LNCAP (cell line): ENCODE measurements at regions not wholly inside any gene's neighbourhood (a gene's known extent, or its start where the extent isn't known, plus 50 kb on each side); places are given as distances from the start of the nearest gene placed in this dataset.

Source experiments
- TF ChIP-seq, protein P1 (sequence below): fragments of 450-650 bp; IDR thresholded peaks from 2 replicates; pipeline ENCODE4 v1.5.1; 2017; ENCODE audit warnings: mild to moderate bottlenecking

DNA sequence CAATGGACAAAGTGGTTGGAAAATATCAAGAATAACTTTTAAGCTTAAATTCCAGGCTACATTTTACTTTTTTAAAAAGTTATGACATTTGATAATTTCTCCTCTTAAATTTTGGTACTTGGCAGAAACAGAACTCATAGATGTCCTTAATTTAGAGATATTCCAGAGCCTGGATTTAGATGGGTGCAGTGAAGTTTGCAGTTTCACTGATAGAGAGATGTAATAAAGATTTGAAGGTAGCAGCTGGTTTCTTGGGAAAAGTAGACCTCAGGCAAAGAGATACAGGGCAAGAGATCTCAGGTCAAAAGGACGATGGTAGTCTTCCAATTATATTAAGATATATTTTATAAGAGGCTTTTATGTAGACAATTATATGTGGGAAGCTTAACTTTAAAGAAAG, 134.6 kb downstream of the ISL1 start:
- TF ChIP-seq, protein P1, sequence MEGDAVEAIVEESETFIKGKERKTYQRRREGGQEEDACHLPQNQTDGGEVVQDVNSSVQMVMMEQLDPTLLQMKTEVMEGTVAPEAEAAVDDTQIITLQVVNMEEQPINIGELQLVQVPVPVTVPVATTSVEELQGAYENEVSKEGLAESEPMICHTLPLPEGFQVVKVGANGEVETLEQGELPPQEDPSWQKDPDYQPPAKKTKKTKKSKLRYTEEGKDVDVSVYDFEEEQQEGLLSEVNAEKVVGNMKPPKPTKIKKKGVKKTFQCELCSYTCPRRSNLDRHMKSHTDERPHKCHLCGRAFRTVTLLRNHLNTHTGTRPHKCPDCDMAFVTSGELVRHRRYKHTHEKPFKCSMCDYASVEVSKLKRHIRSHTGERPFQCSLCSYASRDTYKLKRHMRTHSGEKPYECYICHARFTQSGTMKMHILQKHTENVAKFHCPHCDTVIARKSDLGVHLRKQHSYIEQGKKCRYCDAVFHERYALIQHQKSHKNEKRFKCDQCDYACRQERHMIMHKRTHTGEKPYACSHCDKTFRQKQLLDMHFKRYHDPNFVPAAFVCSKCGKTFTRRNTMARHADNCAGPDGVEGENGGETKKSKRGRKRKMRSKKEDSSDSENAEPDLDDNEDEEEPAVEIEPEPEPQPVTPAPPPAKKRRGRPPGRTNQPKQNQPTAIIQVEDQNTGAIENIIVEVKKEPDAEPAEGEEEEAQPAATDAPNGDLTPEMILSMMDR = no peak

DNA sequence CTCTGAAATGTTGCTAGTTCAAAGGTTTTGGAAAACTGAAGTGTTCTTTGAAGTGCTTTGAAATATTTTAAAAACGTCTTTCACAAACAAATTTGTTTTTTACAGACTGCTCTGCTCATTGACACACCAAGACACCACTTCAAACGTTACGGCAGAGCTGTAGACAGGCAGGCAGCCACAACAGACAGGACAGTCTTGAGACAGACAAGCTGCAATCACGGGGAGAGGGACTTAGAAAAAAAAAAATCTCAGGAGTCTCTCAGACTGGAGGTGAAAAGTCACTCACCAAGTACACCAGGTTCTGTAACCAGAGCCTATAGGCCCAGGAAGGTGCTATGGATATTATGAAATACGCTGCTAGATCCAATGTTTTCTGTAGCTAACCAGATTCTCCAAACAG, 135.4 kb downstream of the ISL1 start:
- TF ChIP-seq, protein P1 = no peak

DNA sequence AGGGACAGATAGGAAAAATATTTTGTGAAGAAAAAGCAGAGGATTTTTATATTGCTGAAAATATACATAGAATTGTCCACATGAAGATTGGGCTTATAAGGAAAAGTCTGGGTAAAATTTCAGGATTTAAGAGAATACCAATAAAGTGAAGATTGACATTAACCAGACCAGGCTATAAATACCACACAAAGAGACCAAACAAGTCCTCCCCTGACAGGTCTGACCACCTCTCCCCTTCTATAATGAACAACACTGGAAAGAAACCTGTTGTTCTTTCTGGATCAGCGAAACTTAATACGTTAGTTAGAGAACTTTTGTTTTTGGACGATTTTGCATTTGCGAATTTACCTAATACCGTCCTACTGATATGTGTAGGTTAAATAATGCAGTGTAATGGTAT, 138.3 kb downstream of the ISL1 start:
- TF ChIP-seq, protein P1 = no peak

DNA sequence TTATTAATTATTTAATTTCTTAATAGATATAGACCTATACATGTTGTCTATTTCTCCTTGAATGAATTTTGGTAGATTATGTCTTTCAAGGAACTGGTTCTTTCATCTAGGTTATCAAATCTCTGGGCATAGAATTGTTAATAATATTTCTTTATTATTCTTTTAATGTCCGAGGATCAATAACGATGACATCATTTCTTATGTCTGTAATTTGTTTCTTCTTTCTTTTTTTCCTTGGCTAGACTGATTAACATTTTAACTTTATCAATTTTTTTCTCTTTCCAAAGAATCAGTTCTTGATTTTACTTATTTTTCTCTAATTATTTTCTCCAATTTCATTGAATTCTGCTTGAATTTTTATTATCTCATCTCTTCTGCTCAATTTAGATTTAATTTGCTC, 156.0 kb downstream of the ISL1 start:
- TF ChIP-seq, protein P1 = no peak

DNA sequence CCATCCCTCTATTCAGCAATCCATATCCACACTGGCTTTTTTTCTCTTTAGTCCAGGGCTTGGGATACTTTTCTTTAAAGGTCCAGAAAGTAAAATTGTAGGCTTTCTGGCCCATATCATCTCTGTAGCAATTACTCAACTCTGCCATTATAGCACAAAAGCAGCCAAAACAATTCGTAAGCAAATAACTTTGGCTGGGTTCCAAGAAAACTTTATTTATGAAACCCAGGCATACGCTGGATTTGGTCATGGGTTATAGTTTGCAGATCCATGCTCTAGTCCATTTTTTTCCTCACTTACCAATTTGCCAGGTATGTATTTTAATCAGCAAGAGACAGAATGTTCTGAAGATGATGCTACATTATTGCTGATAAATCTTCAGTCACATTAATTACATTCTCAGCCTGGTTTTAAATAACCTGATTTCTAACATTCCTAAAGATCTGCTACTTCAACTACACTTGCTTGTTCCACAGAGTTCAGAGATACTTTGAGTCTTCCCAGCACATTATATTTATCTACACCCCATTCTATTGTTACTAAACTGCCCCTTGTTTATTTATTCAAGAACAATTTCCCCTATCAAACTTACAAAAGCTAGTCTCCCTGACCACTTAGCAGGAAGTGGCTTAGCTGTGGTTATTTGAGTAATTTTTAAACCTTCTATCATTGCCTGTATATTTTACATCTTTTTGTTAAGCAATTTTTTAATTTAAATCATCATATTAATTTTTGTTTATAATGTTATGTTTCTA, 161.0 kb downstream of the ISL1 start:
- TF ChIP-seq, protein P1 = no peak

DNA sequence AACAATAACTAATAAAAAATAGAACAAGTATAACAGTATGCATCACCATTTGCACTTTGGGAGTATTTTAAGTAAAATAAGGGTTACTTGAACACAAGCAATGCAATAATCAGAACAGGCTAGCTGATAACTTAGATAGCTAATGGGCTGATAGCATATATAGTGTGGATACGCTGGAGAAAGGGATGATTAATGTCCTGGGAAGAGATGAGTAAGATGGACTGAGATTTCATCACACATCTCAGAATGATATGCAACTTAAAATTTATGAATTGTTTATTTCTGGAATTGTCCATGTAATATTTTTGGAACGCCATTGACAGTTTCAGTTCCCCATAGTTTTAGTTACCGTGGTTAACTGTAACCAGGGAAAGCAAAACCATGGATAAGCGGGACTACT, 173.6 kb downstream of the ISL1 start:
- TF ChIP-seq, protein P1 = no peak

DNA sequence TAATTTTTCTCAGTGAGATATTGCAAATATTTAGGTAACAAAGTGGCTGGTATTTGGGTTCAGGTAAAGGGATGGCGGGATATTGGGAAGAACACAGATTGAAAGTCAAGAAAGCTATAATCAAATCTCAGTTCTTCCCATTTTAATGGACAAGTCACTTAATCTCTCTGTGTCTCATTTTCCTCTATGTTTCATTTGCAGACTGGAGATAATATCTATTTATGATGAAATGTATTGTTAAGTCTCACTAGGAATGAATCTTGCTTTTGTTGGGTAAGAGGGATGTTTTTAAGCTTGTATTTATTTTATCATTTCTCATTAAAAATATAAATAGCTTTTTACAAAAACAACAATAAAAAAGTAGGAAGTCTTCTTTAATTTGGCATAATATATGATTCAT, 175.4 kb downstream of the ISL1 start:
- TF ChIP-seq, protein P1 = no peak

DNA sequence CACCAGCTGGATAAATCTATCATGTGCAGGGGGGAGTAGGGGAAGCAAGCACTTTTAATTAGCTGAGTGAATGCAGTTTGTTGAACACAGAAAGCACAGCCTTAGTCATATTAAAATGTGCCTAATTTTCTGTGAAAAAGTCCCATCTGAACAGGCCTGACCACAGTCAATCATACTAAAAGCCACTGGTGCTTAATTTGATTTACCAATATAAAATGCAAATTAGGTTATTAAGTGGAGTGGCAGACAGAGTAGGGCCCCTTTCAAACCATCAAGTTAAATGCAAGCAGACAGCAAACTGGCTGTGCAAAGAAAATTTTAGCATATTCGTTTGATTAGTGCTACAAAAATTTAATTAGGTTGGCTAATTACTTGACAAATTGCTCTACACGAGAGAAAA, 176.1 kb downstream of the ISL1 start:
- TF ChIP-seq, protein P1 = no peak
